AG10803 (cell line): ENCODE measurements at regions not wholly inside any gene's neighbourhood (a gene's known extent, or its start where the extent isn't known, plus 50 kb on each side); places are given as distances from the start of the nearest gene placed in this dataset.
"Not testable (repeated sequence)": the region's sequence is repeated elsewhere in the genome, so short reads cannot be mapped to it uniquely, and the experiment has no call there.

Experiments used
- DNase-seq: peaks from one replicate; pipeline ENCODE4 v3.0.0; 2010; ENCODE audit warnings: low read depth
- H3K4me3 ChIP-seq: 2 replicates; pipeline ENCODE4 v1.5.1; 2011; ENCODE audit warnings: mild to moderate bottlenecking, low read length, control low read depth
- CTCF ChIP-seq: conservative IDR thresholded peaks from 2 replicates; pipeline ENCODE4 v1.5.1; 2011; ENCODE audit warnings: mild to moderate bottlenecking, low read length, control low read depth, inconsistent platforms

- DNase-seq, result no peak
- H3K4me3 ChIP-seq, result no peak overlapping the region
- TF ChIP-seq CTCF, result no peak
These were observed 185.0 kb downstream of the STK31 start for GRCh38 chr7:23894892-23895569.

DNA sequence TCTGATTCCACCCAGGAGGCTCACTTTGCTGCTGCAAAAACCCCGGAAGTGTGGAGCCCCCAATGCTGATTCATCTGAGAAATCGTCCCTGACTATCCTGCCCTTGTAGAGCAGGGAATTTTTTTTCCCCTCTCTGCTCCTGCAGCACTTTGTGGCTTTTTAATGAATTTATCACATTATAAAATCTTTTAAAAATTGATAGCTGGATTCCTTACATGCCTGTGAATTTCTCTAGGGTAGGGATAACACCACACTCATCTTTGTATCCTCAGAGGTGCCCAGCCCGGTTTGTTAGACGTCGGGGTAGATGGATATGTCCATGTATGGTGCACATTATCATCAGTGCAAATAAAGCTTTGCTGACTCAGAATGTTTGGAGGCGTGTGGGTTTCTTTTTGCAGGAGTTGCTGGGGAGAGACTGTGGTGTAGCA is 185.7 kb downstream of the STK31 start:
- no peak for TF ChIP-seq CTCF
- no peak for DNase-seq
- no peak overlapping the region for H3K4me3 ChIP-seq

- no peak overlapping the region for H3K4me3 ChIP-seq
- no peak for DNase-seq
- no peak for TF ChIP-seq CTCF
These were observed 188.6 kb downstream of the STK31 start for GRCh38 chr7:23898619-23899018.

- not testable (repeated sequence) for DNase-seq, H3K4me3 ChIP-seq
These were observed 194.9 kb downstream of the STK31 start for GRCh38 chr7:23904901-23905300.

DNA sequence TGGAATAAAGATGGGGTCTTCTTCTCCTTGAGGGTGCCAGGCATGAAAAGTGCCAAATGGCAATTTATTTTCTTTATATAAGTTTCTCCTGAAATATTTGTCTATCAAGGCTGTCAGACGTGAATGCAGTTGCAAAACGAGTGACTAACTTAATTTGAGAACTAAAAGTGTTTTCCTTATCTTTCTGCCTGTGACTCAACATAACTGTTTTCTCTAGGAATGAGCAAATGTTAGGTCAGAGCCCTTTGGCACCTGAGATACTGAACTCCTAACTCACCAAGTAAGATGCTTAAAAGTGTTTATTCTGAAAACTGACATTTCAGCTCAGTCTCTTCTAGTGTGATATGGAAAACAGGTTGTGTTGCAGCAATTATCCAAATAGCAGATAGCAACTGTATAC is 197.0 kb downstream of the STK31 start:
- no peak for DNase-seq
- H3K4me3 ChIP-seq, result no peak overlapping the region
- TF ChIP-seq CTCF, result no peak

GRCh38 chr7:23909426-23909825 is 199.4 kb downstream of the STK31 start:
- no peak for TF ChIP-seq CTCF
- no peak for DNase-seq

GRCh38 chr7:23912065-23912464 is 202.0 kb downstream of the STK31 start:
- DNase-seq, result no peak
- no peak overlapping the region for H3K4me3 ChIP-seq
- TF ChIP-seq CTCF, result no peak

More at GRCh38 chr7:23909426-23909825, 199.4 kb downstream of the STK31 start:
- no peak overlapping the region for H3K4me3 ChIP-seq

DNA sequence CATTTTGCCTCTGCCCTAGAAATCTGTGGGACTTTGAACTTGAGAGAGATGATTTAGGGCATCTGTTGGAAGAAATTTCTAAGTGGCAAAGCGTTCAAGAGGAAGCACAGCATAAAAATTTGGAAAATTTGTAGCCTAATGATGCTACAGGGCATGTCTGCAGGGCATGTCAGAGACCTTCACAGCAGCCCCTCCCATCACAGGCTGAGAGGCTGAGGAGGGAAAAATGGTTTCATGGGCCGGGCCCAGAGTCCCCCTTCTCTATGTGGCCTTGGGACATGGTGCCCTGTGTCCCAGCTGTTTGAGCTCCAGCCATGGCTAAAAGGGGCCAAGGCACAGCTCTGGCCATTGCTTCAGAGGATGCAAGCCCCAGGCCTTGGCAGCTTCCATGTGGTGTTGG is 203.0 kb downstream of the STK31 start:
- no peak for DNase-seq
- no peak for TF ChIP-seq CTCF
- H3K4me3 ChIP-seq, result no peak overlapping the region
